Tibial artery (tissue), 4 donors: ENCODE measurements at regions not wholly inside any gene's neighbourhood (a gene's known extent, or its start where the extent isn't known, plus 50 kb on each side); places are given as distances from the start of the nearest gene placed in this dataset.

Experiments
- DNase-seq, 2 donors: peaks; one replicate each; pipeline ENCODE4 v3.0.0-alpha.2; 2019
- H3K27ac ChIP-seq, 2 donors: fragments of 200-600 bp; sonication (generic) in 1 of 2; 1 replicate in 1 of 2; 2 replicates in 1 of 2; pipeline ENCODE4 v1.5.1; 2018 to 2019; ENCODE audit warnings: mild to moderate bottlenecking in 1 of 2
- H3K27me3 ChIP-seq, 2 donors: fragments of 200-600 bp; sonication (generic) in 1 of 2; one replicate each; pipeline versions ENCODE4 v1.5.1 to v1.6.0; 2016 to 2019
- H3K36me3 ChIP-seq, 3 donors: fragments of 200-600 bp; sonication (generic) in 2 of 3; one replicate each; pipeline ENCODE4 v1.5.1; 2016 to 2019; ENCODE audit warnings: mild to moderate bottlenecking in 2 of 3
- H3K4me1 ChIP-seq, 4 donors: fragments of 200-600 bp; sonication (generic) in 2 of 4; 1 replicate in 3 of 4; 2 replicates in 1 of 4; pipeline ENCODE4 v1.5.1; 2016 to 2019
- H3K4me3 ChIP-seq, 2 donors: fragments of 200-600 bp; sonication (generic) in 1 of 2; 1 replicate in 1 of 2; 2 replicates in 1 of 2; pipeline ENCODE4 v1.5.1; 2018 to 2019; ENCODE audit warnings: mild to moderate bottlenecking in 2 of 2
- H3K9me3 ChIP-seq, 3 donors: fragments of 200-600 bp; sonication (generic) in 1 of 3; one replicate each; pipeline ENCODE4 v1.5.1; 2016 to 2019
- intact Hi-C: fragments of 100-400 bp; cut with DNase I; formaldehyde crosslinking; loops from one replicate; pipeline ENCODE4 v1.15.0; 2023; ENCODE audit warnings: low total_unique reads
- TF ChIP-seq, protein P1 (sequence below), 2 experiments: fragments of 200-600 bp in 1 of 2; fragments of 450-650 bp in 1 of 2; IDR thresholded peaks; one replicate each; pipeline ENCODE4 v1.5.1; 2017 to 2019; ENCODE audit warnings: antibody characterized with exemption in 2 of 2, mild to moderate bottlenecking in 1 of 2, moderate library complexity in 1 of 2

DNA sequence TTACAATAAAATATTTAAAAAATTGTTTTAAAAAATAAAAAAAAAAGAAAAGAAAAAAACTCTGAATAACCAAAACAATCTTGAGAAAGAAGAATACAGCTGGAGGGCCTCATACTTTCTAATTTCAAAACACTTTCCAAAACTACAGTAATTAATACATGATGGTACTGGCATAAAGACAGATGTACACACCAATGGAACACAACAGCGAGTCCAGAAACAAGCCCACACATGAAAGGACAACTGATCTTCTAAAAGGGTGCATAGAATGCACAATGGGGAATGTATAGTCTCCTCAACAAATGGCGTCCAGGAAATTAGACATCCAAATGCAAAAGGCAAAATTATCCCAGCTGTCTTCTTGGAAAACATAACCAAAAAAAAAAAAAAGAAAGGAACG is 99.6 kb downstream of the LURAP1L start:
- TF ChIP-seq, protein P1, sequence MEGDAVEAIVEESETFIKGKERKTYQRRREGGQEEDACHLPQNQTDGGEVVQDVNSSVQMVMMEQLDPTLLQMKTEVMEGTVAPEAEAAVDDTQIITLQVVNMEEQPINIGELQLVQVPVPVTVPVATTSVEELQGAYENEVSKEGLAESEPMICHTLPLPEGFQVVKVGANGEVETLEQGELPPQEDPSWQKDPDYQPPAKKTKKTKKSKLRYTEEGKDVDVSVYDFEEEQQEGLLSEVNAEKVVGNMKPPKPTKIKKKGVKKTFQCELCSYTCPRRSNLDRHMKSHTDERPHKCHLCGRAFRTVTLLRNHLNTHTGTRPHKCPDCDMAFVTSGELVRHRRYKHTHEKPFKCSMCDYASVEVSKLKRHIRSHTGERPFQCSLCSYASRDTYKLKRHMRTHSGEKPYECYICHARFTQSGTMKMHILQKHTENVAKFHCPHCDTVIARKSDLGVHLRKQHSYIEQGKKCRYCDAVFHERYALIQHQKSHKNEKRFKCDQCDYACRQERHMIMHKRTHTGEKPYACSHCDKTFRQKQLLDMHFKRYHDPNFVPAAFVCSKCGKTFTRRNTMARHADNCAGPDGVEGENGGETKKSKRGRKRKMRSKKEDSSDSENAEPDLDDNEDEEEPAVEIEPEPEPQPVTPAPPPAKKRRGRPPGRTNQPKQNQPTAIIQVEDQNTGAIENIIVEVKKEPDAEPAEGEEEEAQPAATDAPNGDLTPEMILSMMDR (IDR thresholded peaks at IDR 0.05): no peak
- Histone ChIP-seq H3K27ac (no peak overlapping the region), H3K36me3 (no peaks in the 10 kb centered on the region), H3K27me3 (no peaks in the 10 kb centered on the region), H3K9me3 (no peaks in the 10 kb centered on the region), H3K4me1 (no peaks in the 10 kb centered on the region), H3K4me3 (no peak overlapping the region)
- intact Hi-C loops: no loop called here
- no peak for DNase-seq

DNA sequence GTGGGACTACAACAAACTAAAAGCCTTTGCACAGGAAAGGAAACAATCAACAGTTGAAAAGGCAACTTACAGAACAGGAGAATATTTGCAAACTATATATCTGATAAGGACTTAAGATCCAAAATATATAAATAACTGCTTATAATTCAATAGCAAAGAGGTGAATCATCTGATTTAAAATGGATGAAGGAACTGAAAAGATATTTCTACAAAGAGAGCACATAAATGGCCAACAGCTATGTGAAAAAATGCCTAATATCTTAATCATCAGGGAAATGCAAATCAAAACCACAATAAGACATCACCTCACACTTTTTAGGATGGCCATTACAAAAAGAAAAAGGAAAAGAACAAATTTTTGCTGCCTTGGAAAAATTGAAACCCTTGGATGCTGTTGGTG is 100.4 kb downstream of the LURAP1L start:
- no peaks in the 10 kb centered on the region for H3K9me3 ChIP-seq
- H3K4me1 ChIP-seq: no peaks in the 10 kb centered on the region
- H3K36me3 ChIP-seq: no peaks in the 10 kb centered on the region
- no peak overlapping the region for H3K4me3 ChIP-seq
- DNase-seq: no peak
- H3K27ac ChIP-seq: no peak overlapping the region
- TF ChIP-seq, protein P1 (IDR thresholded peaks at IDR 0.05): no peak
- intact Hi-C loops: no loop called here
- H3K27me3 ChIP-seq: no peaks in the 10 kb centered on the region

DNA sequence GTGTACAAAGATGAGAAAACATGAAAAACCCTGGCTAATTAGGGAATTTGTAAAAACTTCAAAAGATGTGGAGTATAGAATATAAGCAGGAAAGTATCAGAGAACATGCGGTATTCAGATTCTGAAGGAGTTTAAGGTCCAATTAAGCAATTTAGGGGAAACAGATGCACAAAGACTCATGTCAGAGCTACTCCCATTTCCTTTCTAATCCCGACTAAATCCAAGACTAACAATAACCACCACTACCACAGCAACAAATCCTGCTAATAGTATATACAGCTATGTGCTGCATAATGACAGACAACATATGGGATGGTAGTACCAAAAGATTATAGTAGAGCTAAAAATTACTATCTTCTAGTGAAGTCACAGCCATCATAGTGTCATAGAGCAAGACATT is 102.1 kb downstream of the LURAP1L start:
- intact Hi-C loops: no loop called here
- Histone ChIP-seq H3K4me3 (no peak overlapping the region), H3K4me1 (peaks cover 0 to 15% (median 4%) of the 10 kb centered on the region in 4 donors), H3K27me3 (no peaks in the 10 kb centered on the region), H3K9me3 (no peaks in the 10 kb centered on the region), H3K36me3 (no peaks in the 10 kb centered on the region), H3K27ac (no peak overlapping the region)
- TF ChIP-seq, protein P1 (IDR thresholded peaks at IDR 0.05): no peak
- DNase-seq: no peak

DNA sequence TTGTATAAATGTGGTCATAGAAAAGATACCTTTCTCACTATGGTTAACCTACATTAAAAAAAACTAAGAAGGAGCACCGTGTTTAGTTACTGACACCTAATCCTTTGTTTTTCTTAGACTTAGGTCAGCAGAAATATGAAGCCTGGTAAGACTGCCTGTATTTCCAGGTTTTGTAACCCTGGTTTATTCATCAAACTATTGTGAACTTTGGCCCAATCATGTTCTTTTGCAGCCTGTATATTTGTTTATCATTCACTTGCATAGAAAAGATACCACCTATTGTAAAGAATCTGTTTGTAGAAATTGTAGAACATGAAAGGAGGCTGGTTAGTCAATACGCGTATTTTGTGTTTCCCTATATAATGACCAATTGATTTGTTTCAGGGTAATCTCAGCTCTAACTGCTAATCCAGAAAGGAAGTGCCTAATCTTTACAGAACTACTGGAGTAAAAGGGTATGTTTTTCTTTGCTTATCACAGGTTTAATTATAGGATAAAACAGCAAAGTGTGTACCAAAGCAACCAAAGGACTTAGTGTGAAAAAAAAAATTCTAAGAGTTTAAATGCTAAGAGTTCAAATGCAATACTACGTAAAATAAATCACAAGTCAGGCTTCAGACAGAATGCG is 103.6 kb downstream of the LURAP1L start:
- no peaks in the 10 kb centered on the region for H3K9me3 ChIP-seq
- H3K36me3 ChIP-seq: no peaks in the 10 kb centered on the region
- no peaks in the 10 kb centered on the region for H3K27me3 ChIP-seq
- H3K4me1 ChIP-seq: peaks cover 0 to 31% (median 10%) of the 10 kb centered on the region in 4 donors
- H3K27ac ChIP-seq: no peak overlapping the region
- intact Hi-C loops: no loop called here
- TF ChIP-seq, protein P1 (IDR thresholded peaks at IDR 0.05): no peak
- no peak overlapping the region for H3K4me3 ChIP-seq
- no peak for DNase-seq

DNA sequence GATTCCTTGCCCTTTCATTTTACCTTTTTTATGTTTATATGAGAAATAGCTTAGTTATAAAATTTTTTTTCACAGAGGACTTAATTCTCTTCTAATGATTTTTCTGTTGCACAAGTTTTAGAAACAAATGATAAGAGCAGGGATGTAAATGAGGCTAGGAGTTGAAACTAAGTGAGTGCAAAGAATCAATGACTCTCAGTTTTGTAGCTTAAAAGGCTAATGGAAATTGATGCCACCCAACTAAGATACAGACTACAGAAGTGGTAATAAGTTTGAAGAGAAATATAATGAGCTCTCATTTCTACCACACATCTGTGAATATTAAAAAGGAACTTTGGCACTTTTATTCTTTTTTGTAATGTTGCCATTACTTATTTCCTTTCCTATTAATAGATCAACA is 105.1 kb downstream of the LURAP1L start:
- TF ChIP-seq, protein P1 (IDR thresholded peaks at IDR 0.05): no peak
- H3K4me3 ChIP-seq: no peak overlapping the region
- no peaks in the 10 kb centered on the region for H3K36me3 ChIP-seq
- H3K4me1 ChIP-seq: peaks cover 0 to 34% (median 10%) of the 10 kb centered on the region in 4 donors
- DNase-seq: no peak
- intact Hi-C loops: no loop called here
- H3K27ac ChIP-seq: no peak overlapping the region
- H3K27me3 ChIP-seq: no peaks in the 10 kb centered on the region
- H3K9me3 ChIP-seq: no peaks in the 10 kb centered on the region
